ENCODE measurements at regions not wholly inside any gene's neighbourhood (a gene's known extent, or its start where the extent isn't known, plus 50 kb on each side); places are given as distances from the start of the nearest gene placed in this dataset.
"Not testable (repeated sequence)": the region's sequence is repeated elsewhere in the genome, so short reads cannot be mapped to it uniquely, and the experiment has no call there.

DNA sequence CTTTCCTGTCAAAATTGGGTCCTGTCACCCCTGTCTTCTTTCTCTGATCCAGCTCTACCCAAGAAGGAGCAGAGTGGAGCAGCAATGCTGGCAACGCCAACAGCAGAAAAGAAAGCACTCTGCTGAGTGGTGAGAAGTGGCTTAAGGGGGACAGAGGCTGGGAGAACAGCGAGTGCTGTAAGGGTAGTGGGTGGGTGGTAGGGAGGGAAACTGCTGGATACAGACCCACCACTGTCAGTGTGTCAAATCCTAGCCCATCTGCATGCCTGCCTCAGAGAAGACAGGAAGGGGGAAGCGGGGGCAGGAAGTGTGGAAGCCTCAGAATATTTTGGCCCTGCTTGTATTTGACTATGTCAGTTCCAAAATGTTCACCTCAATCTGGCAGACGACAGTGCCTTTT lies 170.4 kb upstream of the MAST4 start:
- Histone ChIP-seq H3K36me3 (ENCODE audit: insufficient read depth) (no peaks in the 10 kb centered on the region), H3K4me1 (ENCODE audit: insufficient read depth) (no peaks in the 10 kb centered on the region), H3K27ac (ENCODE audit: low read depth) (no peak overlapping the region), H3K4me3 (ENCODE audit: low read depth, low read length) (no peak overlapping the region)
- no peak for DNase-seq (ENCODE audit: extremely low spot score)
- 74% methylated on average over 4 of the region's 4 CpGs for WGBS

DNA sequence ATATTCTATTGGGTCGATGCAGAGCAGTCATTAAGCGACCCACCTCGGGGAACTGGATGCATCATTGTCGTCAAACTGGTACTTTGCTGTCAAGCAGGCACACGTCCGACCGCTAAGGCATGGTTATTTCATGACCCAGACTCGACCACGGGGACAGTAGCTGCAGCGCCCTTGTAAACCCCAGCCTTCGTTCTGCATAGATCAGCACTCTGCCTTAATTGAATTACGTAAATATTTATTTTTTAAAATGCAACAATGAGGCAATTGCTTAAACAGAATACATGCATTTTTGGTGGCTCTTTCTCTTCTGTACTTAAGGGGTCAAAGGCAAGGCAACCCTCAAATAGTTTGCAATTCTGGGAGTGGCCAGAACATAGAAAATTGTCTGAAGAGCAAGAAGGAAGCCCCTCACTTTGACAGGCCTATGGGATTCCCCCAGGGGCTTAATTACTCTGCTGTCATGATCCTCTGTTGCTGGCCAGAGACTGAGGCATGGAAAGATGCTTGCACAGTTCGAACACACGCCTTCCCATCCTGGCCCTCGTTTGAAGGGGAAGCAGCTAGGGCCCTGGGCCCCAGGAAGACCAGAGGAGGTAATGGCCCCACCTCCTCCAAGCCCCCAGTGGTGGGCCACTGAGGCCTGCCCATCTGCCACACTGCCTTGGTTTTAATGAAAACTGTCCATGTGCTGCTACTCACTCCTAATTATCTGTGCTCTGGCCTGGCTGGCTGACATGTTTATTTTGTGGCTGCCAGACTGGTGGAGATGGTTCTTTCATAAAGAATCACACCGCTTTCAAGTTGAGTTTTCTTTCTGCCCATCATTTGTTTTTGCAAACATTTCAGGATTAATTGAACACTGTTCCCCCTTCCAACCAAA lies 169.7 kb upstream of the MAST4 start:
- no peak for DNase-seq (ENCODE audit: extremely low spot score)
- H3K36me3 ChIP-seq (ENCODE audit: insufficient read depth): no peaks in the 10 kb centered on the region
- H3K4me1 ChIP-seq (ENCODE audit: insufficient read depth): no peaks in the 10 kb centered on the region
- no peak overlapping the region for H3K4me3 ChIP-seq (ENCODE audit: low read depth, low read length)
- no peak overlapping the region for H3K27ac ChIP-seq (ENCODE audit: low read depth)
- 69% methylated on average over 16 of the region's 16 CpGs for WGBS

- Histone ChIP-seq H3K4me3 (ENCODE audit: low read depth, low read length) (no peak overlapping the region), H3K27ac (ENCODE audit: low read depth) (no peak overlapping the region), H3K4me1 (ENCODE audit: insufficient read depth) (no peaks in the 10 kb centered on the region), H3K36me3 (ENCODE audit: insufficient read depth) (no peaks in the 10 kb centered on the region)
- 71% methylated on average over 4 of the region's 4 CpGs for WGBS
- no peak for DNase-seq (ENCODE audit: extremely low spot score)
These were observed 169.1 kb upstream of the MAST4 start for GRCh38 chr5:66427139-66427442.

- WGBS: 89% methylated on average over 3 of the region's 3 CpGs
- no peaks in the 10 kb centered on the region for H3K4me1 ChIP-seq (ENCODE audit: insufficient read depth)
- no peak overlapping the region for H3K4me3 ChIP-seq (ENCODE audit: low read depth, low read length)
- DNase-seq (ENCODE audit: extremely low spot score): no peak
- no peak overlapping the region for H3K27ac ChIP-seq (ENCODE audit: low read depth)
- H3K36me3 ChIP-seq (ENCODE audit: insufficient read depth): no peaks in the 10 kb centered on the region
These were observed 159.5 kb upstream of the MAST4 start for GRCh38 chr5:66436721-66437120.

GRCh38 chr5:66438087-66438486 lies 158.1 kb upstream of the MAST4 start:
- Histone ChIP-seq H3K4me1 (ENCODE audit: insufficient read depth) (no peaks in the 10 kb centered on the region), H3K36me3 (ENCODE audit: insufficient read depth) (no peaks in the 10 kb centered on the region), H3K4me3 (ENCODE audit: low read depth, low read length) (no peak overlapping the region), H3K27ac (ENCODE audit: low read depth) (no peak overlapping the region)
- WGBS: 93% methylated on average over 4 of the region's 4 CpGs
- no peak for DNase-seq (ENCODE audit: extremely low spot score)

GRCh38 chr5:66438696-66439095 lies 157.5 kb upstream of the MAST4 start:
- H3K4me3 ChIP-seq (ENCODE audit: low read depth, low read length): no peak overlapping the region
- no peak for DNase-seq (ENCODE audit: extremely low spot score)
- WGBS: 83% methylated on average over 3 of the region's 3 CpGs
- H3K4me1 ChIP-seq (ENCODE audit: insufficient read depth): no peaks in the 10 kb centered on the region
- no peaks in the 10 kb centered on the region for H3K36me3 ChIP-seq (ENCODE audit: insufficient read depth)
- H3K27ac ChIP-seq (ENCODE audit: low read depth): no peak overlapping the region

- no peak for DNase-seq (ENCODE audit: extremely low spot score)
- no peaks in the 10 kb centered on the region for H3K4me1 ChIP-seq (ENCODE audit: insufficient read depth)
- 39% methylated on average over 5 of the region's 5 CpGs for WGBS
These were observed 156.0 kb upstream of the MAST4 start for GRCh38 chr5:66440202-66440680.

GRCh38 chr5:66441351-66441750 lies 154.8 kb upstream of the MAST4 start:
- Histone ChIP-seq H3K4me1 (ENCODE audit: insufficient read depth) (no peaks in the 10 kb centered on the region), H3K36me3 (ENCODE audit: insufficient read depth) (no peaks in the 10 kb centered on the region), H3K27ac (ENCODE audit: low read depth) (no peak overlapping the region), H3K4me3 (ENCODE audit: low read depth, low read length) (no peak overlapping the region)
- 58% methylated on average over 1 of the region's 1 CpG for WGBS
- no peak for DNase-seq (ENCODE audit: extremely low spot score)

More at GRCh38 chr5:66440202-66440680, 156.0 kb upstream of the MAST4 start:
- Histone ChIP-seq H3K4me3 (ENCODE audit: low read depth, low read length) (no peak overlapping the region), H3K27ac (ENCODE audit: low read depth) (no peak overlapping the region), H3K36me3 (ENCODE audit: insufficient read depth) (no peaks in the 10 kb centered on the region)

- 26% methylated on average over 5 of the region's 5 CpGs for WGBS
- Histone ChIP-seq H3K4me1 (ENCODE audit: insufficient read depth) (no peaks in the 10 kb centered on the region), H3K36me3 (ENCODE audit: insufficient read depth) (no peaks in the 10 kb centered on the region), H3K27ac (ENCODE audit: low read depth) (no peak overlapping the region), H3K4me3 (ENCODE audit: low read depth, low read length) (no peak overlapping the region)
- DNase-seq (ENCODE audit: extremely low spot score): peak; percentile 26
These were observed 153.2 kb upstream of the MAST4 start for GRCh38 chr5:66442951-66443445.

- no peaks in the 10 kb centered on the region for H3K4me1 ChIP-seq (ENCODE audit: insufficient read depth)
- no peak overlapping the region for H3K4me3 ChIP-seq (ENCODE audit: low read depth, low read length)
- DNase-seq (ENCODE audit: extremely low spot score): no peak
- H3K27ac ChIP-seq (ENCODE audit: low read depth): no peak overlapping the region
- 89% methylated on average over 4 of the region's 4 CpGs for WGBS
- no peaks in the 10 kb centered on the region for H3K36me3 ChIP-seq (ENCODE audit: insufficient read depth)
These were observed 152.6 kb upstream of the MAST4 start for GRCh38 chr5:66443462-66444130.

- not testable (repeated sequence) for H3K27ac ChIP-seq (ENCODE audit: low read depth); DNase-seq (ENCODE audit: extremely low spot score); H3K4me1 ChIP-seq (ENCODE audit: insufficient read depth); H3K4me3 ChIP-seq (ENCODE audit: low read depth, low read length); H3K36me3 ChIP-seq (ENCODE audit: insufficient read depth)
- WGBS: 93% methylated on average over 1 of the region's 1 CpG
These were observed 148.1 kb upstream of the MAST4 start for GRCh38 chr5:66448070-66448469.

- H3K27ac ChIP-seq (ENCODE audit: low read depth): no peak overlapping the region
- 88% methylated on average over 6 of the region's 6 CpGs for WGBS
- DNase-seq (ENCODE audit: extremely low spot score): no peak
- H3K4me3 ChIP-seq (ENCODE audit: low read depth, low read length): no peak overlapping the region
- H3K36me3 ChIP-seq (ENCODE audit: insufficient read depth): no peaks in the 10 kb centered on the region
- H3K4me1 ChIP-seq (ENCODE audit: insufficient read depth): no peaks in the 10 kb centered on the region
These were observed 146.0 kb upstream of the MAST4 start for GRCh38 chr5:66450237-66450636.

GRCh38 chr5:66450988-66451387 lies 145.2 kb upstream of the MAST4 start:
- 61% methylated on average over 2 of the region's 2 CpGs for WGBS
- no peak for DNase-seq (ENCODE audit: extremely low spot score)
- no peaks in the 10 kb centered on the region for H3K36me3 ChIP-seq (ENCODE audit: insufficient read depth)
- no peak overlapping the region for H3K4me3 ChIP-seq (ENCODE audit: low read depth, low read length)
- no peak overlapping the region for H3K27ac ChIP-seq (ENCODE audit: low read depth)
- no peaks in the 10 kb centered on the region for H3K4me1 ChIP-seq (ENCODE audit: insufficient read depth)

DNA sequence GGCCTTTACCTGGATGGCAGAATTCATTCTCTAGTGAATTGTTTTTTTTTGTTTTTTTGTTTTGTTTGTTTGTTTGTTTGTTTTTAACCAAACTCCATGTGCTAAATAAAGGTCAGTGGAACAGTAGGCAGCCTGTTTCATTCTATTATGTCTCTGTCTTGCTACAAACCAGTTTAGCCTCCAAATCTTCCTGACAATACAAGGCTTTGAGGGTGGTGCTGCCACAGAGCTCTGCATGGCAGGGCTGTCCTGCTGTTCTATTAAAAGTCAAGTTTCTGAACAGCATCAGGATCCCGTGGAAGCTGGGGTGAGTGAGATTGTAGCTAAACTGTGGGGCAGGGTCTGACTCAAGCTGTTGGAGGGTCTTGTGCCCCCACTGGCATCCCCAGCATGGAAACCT lies 144.1 kb upstream of the MAST4 start:
- Histone ChIP-seq H3K36me3 (ENCODE audit: insufficient read depth) (no peaks in the 10 kb centered on the region), H3K4me1 (ENCODE audit: insufficient read depth) (no peaks in the 10 kb centered on the region), H3K4me3 (ENCODE audit: low read depth, low read length) (no peak overlapping the region), H3K27ac (ENCODE audit: low read depth) (no peak overlapping the region)
- DNase-seq (ENCODE audit: extremely low spot score): no peak
- 61% methylated on average over 1 of the region's 1 CpG for WGBS

All from urinary bladder (tissue), 3 donors.